ENCODE measurements at regions not wholly inside any gene's neighbourhood (a gene's known extent, or its start where the extent isn't known, plus 50 kb on each side); places are given as distances from the start of the nearest gene placed in this dataset.
"Not testable (repeated sequence)": the region's sequence is repeated elsewhere in the genome, so short reads cannot be mapped to it uniquely, and the experiment has no call there.

GRCh38 chr13:54132720-54133119 lies 1104.1 kb downstream of the OLFM4 start:
- TF ChIP-seq E2F1 (CRISPR knock-in tag; IDR thresholded peaks at IDR 0.05); CTCF (IDR thresholded peaks at IDR 0.05); ZNF263 (CRISPR knock-in tag; IDR thresholded peaks at IDR 0.05; ENCODE audit: low read depth); MAX (CRISPR knock-in tag; IDR thresholded peaks at IDR 0.05); HMGA2 (CRISPR knock-in tag; IDR thresholded peaks at IDR 0.05); ATF6 (CRISPR knock-in tag; IDR thresholded peaks at IDR 0.05); STAT6 (CRISPR knock-in tag; conservative IDR thresholded peaks at IDR 0.05; ENCODE audit: low read depth); NR1H2 (CRISPR knock-in tag; IDR thresholded peaks at IDR 0.05); ELF4 (CRISPR knock-in tag; IDR thresholded peaks at IDR 0.05; ENCODE audit: low read depth); ZBTB43 (CRISPR knock-in tag; IDR thresholded peaks at IDR 0.05); PRDM15 (CRISPR knock-in tag; IDR thresholded peaks at IDR 0.05): not testable (repeated sequence)
